Uterus (tissue), 3 donors: ENCODE measurements at regions not wholly inside any gene's neighbourhood (a gene's known extent, or its start where the extent isn't known, plus 50 kb on each side); places are given as distances from the start of the nearest gene placed in this dataset.
"Not testable (repeated sequence)": the region's sequence is repeated elsewhere in the genome, so short reads cannot be mapped to it uniquely, and the experiment has no call there.

Source experiments
- DNase-seq, 2 donors: peaks; one replicate each; pipeline ENCODE4 v3.0.0-alpha.2; 2019 to 2020
- H3K27ac ChIP-seq, 2 donors: fragments of 200-600 bp; sonication (generic); 1 replicate in 1 of 2; 2 replicates in 1 of 2; pipeline ENCODE4 v1.5.1; 2016 to 2018
- H3K27me3 ChIP-seq, 2 donors: fragments of 200-600 bp; sonication (generic); one replicate each; pipeline ENCODE4 v1.5.1; 2018 to 2019; ENCODE audit warnings: control low read depth in 1 of 2
- H3K36me3 ChIP-seq, 2 donors: fragments of 200-600 bp; sonication (generic); one replicate each; pipeline ENCODE4 v1.5.1; 2019; ENCODE audit warnings: control low read depth in 1 of 2
- H3K4me1 ChIP-seq, 2 donors: fragments of 200-600 bp; sonication (generic); one replicate each; pipeline ENCODE4 v1.5.1; 2018 to 2019; ENCODE audit warnings: control low read depth in 1 of 2
- H3K4me3 ChIP-seq, 2 donors: fragments of 200-600 bp; sonication (generic); 1 replicate in 1 of 2; 2 replicates in 1 of 2; pipeline ENCODE4 v1.5.1; 2018 to 2019; ENCODE audit warnings: mild to moderate bottlenecking in 1 of 2
- H3K9me3 ChIP-seq, 2 donors: fragments of 200-600 bp; sonication (generic); one replicate each; pipeline ENCODE4 v1.5.1; 2019; ENCODE audit warnings: control low read depth in 1 of 2
- CTCF ChIP-seq, 4 experiments: fragments of 200-600 bp in 2 of 4; fragments of 450-650 bp in 2 of 4; sonication (generic) in 2 of 4; IDR thresholded peaks; one replicate each; pipeline ENCODE4 v1.5.1; 2016 to 2019; ENCODE audit warnings: antibody characterized with exemption in 4 of 4, mild to moderate bottlenecking in 2 of 4, moderate library complexity in 1 of 4
- POLR2A ChIP-seq, 2 donors: fragments of 450-650 bp; IDR thresholded peaks; one replicate each; pipeline ENCODE4 v1.6.1; 2016; ENCODE audit warnings: antibody characterized with exemption in 2 of 2, mild to moderate bottlenecking in 1 of 2, moderate library complexity in 1 of 2
- intact Hi-C: fragments of 100-400 bp; cut with DNase I; formaldehyde crosslinking; loops from one replicate; pipeline ENCODE4 v1.15.1; 2023; ENCODE audit warnings: low total_unique reads
- donor health status: DM: yes; HTN: yes; CAD: no.

DNA sequence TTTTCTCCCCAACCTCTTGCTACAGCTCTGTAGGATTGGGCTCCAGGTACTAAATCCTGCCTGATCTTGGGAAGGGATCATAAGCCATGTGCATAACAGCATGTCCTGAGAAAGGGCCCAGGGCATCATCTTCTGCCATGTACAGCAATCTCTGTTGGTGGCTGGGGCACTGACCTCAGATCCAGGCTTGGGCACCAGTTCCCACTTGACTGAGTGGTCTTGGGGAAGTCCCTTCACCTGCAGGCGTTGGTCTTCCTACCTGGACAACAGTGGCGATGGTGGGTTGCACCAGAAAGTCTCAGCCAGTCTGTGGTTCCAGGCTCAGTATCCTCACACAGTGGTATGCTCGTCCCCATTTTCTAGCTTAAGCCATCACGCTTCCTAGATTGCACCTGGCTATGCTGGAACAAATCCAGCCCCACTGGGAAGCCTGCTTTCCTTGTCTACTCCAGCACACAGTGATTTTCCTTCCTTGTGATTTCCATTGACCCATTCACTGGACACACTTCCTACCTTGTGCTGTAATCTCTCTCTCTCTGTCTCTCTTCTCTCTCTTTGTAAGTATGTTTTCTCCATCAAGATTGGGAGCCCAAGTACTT lies 121.7 kb upstream of the PITX1 start:
- no peaks in the 10 kb centered on the region for H3K27me3 ChIP-seq
- intact Hi-C loops = no loop called here
- DNase-seq = no peak
- H3K27ac ChIP-seq = no peak overlapping the region
- H3K4me3 ChIP-seq = no peak overlapping the region
- peaks cover 0 to 8% of the 10 kb centered on the region in 2 donors for H3K9me3 ChIP-seq
- TF ChIP-seq POLR2A (IDR thresholded peaks at IDR 0.05) (no peak), CTCF (IDR thresholded peaks at IDR 0.05) (no peak)
- no peaks in the 10 kb centered on the region for H3K4me1 ChIP-seq
- no peaks in the 10 kb centered on the region for H3K36me3 ChIP-seq

GRCh38 chr5:135154961-135155360 lies 120.9 kb upstream of the PITX1 start:
- Histone ChIP-seq H3K4me1 (no peaks in the 10 kb centered on the region), H3K27me3 (no peaks in the 10 kb centered on the region), H3K36me3 (no peaks in the 10 kb centered on the region), H3K27ac (no peak overlapping the region), H3K9me3 (peaks cover 0 to 8% of the 10 kb centered on the region in 2 donors), H3K4me3 (no peak overlapping the region)
- TF ChIP-seq POLR2A (IDR thresholded peaks at IDR 0.05) = no peak
- DNase-seq = no peak
- intact Hi-C loops = no loop called here

- Histone ChIP-seq H3K36me3 (no peaks in the 10 kb centered on the region), H3K9me3 (peaks cover 0 to 8% of the 10 kb centered on the region in 2 donors), H3K4me1 (no peaks in the 10 kb centered on the region), H3K27me3 (no peaks in the 10 kb centered on the region), H3K27ac (no peak overlapping the region), H3K4me3 (no peak overlapping the region)
- TF ChIP-seq POLR2A (IDR thresholded peaks at IDR 0.05) (no peak), CTCF (IDR thresholded peaks at IDR 0.05) (no peak)
- no peak for DNase-seq
- intact Hi-C loops = no loop called here
Observed at GRCh38 chr5:135154197-135154596, 120.2 kb upstream of the PITX1 start.

- no peaks in the 10 kb centered on the region for H3K36me3 ChIP-seq
- H3K27me3 ChIP-seq = no peaks in the 10 kb centered on the region
- intact Hi-C loops = no loop called here
- H3K4me1 ChIP-seq = no peaks in the 10 kb centered on the region
- H3K4me3 ChIP-seq = no peak overlapping the region
- DNase-seq = no peak
- TF ChIP-seq POLR2A (IDR thresholded peaks at IDR 0.05) (no peak), CTCF (IDR thresholded peaks at IDR 0.05) (no peak)
- H3K27ac ChIP-seq = no peak overlapping the region
- peaks cover 0 to 8% of the 10 kb centered on the region in 2 donors for H3K9me3 ChIP-seq
Observed at GRCh38 chr5:135153661-135154060, 119.6 kb upstream of the PITX1 start.

- no peaks in the 10 kb centered on the region for H3K4me1 ChIP-seq
- DNase-seq = no peak
- H3K36me3 ChIP-seq = no peaks in the 10 kb centered on the region
- H3K27me3 ChIP-seq = no peaks in the 10 kb centered on the region
- no peak overlapping the region for H3K4me3 ChIP-seq
- no peak overlapping the region for H3K27ac ChIP-seq
- intact Hi-C loops = no loop called here
- TF ChIP-seq POLR2A (IDR thresholded peaks at IDR 0.05) (no peak), CTCF (IDR thresholded peaks at IDR 0.05) (no peak)
- H3K9me3 ChIP-seq = peaks cover 0 to 6% of the 10 kb centered on the region in 2 donors
Observed at GRCh38 chr5:135153259-135153658, 119.2 kb upstream of the PITX1 start.

DNA sequence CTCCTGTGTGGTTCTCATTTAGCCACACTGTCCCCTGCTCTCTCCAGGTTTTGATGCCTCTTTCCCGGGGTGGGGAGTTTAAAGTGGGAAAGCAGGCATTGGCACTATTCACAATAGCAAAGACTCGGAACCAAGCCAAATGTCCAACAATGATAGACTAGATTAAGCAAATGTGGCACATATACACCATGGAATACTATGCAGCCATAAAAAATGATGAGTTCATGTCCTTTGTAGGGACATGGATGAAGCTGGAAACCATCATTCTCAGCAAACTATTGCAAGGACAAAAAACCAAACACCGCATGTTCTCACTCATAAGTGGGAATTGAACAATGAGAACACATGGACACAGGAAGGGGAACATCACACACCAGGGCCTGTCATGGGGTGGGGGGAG lies 117.6 kb upstream of the PITX1 start:
- H3K27ac ChIP-seq, H3K4me1 ChIP-seq, intact Hi-C loops, H3K9me3 ChIP-seq, H3K27me3 ChIP-seq, H3K36me3 ChIP-seq, DNase-seq, H3K4me3 ChIP-seq: not testable (repeated sequence)
